ENCODE measurements at regions not wholly inside any gene's neighbourhood (a gene's known extent, or its start where the extent isn't known, plus 50 kb on each side); places are given as distances from the start of the nearest gene placed in this dataset.
A peak's percentile ranks its signal among the peaks of the same experiment; 100 is the strongest.

- no peaks in the 10 kb centered on the region for H3K9me3 ChIP-seq (ENCODE audit: control insufficient read depth, insufficient read depth, low read depth, low read length)
- DNase-seq (ENCODE audit: low read depth, low spot score): no peak
- H3K4me1 ChIP-seq (ENCODE audit: control insufficient read depth, insufficient read depth, low read length): no peaks in the 10 kb centered on the region
- no peak for ATAC-seq
- TF ChIP-seq TCF7L2 (IDR thresholded peaks at IDR 0.05; ENCODE audit: low read depth, low read length) (no peak), REST (IDR thresholded peaks at IDR 0.05; ENCODE audit: insufficient read depth in 1 of 2, low read depth in 2 of 2, low read length in 1 of 2) (no peak), SIN3A (IDR thresholded peaks at IDR 0.05; ENCODE audit: borderline replicate concordance, insufficient read depth, low read depth, low read length) (no peak), POLR2AphosphoS5 (IDR thresholded peaks at IDR 0.05; ENCODE audit: low read depth, low read length) (no peak)
- TF ChIP-seq, protein P1, sequence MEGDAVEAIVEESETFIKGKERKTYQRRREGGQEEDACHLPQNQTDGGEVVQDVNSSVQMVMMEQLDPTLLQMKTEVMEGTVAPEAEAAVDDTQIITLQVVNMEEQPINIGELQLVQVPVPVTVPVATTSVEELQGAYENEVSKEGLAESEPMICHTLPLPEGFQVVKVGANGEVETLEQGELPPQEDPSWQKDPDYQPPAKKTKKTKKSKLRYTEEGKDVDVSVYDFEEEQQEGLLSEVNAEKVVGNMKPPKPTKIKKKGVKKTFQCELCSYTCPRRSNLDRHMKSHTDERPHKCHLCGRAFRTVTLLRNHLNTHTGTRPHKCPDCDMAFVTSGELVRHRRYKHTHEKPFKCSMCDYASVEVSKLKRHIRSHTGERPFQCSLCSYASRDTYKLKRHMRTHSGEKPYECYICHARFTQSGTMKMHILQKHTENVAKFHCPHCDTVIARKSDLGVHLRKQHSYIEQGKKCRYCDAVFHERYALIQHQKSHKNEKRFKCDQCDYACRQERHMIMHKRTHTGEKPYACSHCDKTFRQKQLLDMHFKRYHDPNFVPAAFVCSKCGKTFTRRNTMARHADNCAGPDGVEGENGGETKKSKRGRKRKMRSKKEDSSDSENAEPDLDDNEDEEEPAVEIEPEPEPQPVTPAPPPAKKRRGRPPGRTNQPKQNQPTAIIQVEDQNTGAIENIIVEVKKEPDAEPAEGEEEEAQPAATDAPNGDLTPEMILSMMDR (IDR thresholded peaks at IDR 0.05): no peak
- no peak overlapping the region for H3K4me3 ChIP-seq (ENCODE audit: low read depth in 2 of 2, low read length in 2 of 2)
- peak overlapping the region; percentile 7; the same call in 1 of the 2 replicates for H3K27ac ChIP-seq (ENCODE audit: low read length)
- H3K36me3 ChIP-seq (ENCODE audit: control insufficient read depth, insufficient read depth, low read length): no peaks in the 10 kb centered on the region
- in situ Hi-C loops (cut with HindIII; ENCODE audit: low pct_unique_long_range_greater_than_20kb, low sequenced_read_pairs) (no loop called here), intact Hi-C loops (cut with micrococcal nuclease; ENCODE audit: unreplicated experiment) (no loop called here)
- no peaks in the 10 kb centered on the region for H3K27me3 ChIP-seq (ENCODE audit: control insufficient read depth, insufficient read depth, low read length)
- CTCF ChIA-PET: no interaction called here
- BruUV-seq (replicated peaks): no TSS peak
- POLR2A ChIA-PET: no interaction called here
Measured at GRCh38 chr10:21195252-21195651, 298.1 kb upstream of the NEBL start.

DNA sequence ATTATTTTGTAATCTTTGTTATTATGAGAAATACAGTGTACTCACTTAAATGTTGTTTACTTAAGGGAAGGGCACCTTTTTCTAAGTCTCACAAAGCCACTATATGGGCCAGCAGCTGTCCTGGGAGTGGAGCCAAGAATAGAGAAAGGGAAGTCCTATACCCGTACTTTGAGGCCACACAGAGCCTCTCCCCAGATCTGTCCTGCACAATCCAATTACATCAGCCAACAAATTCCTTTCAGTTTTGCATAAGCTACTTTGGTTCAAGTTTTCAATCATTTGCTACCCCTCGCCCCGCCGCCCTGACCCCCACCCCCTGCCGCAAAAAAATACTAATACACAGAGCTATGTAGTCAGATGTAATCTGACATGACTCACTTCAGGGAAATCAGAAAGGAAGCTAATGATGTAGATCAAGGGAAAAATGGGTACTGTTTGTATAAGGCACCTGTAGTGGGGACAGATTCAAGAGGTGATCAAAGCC is 297.4 kb upstream of the NEBL start:
- Histone ChIP-seq H3K36me3 (ENCODE audit: control insufficient read depth, insufficient read depth, low read length) (no peaks in the 10 kb centered on the region), H3K4me1 (ENCODE audit: control insufficient read depth, insufficient read depth, low read length) (no peaks in the 10 kb centered on the region), H3K9me3 (ENCODE audit: control insufficient read depth, insufficient read depth, low read depth, low read length) (no peaks in the 10 kb centered on the region), H3K27ac (ENCODE audit: low read length) (no peak overlapping the region; the same call in 1 of the 2 replicates), H3K27me3 (ENCODE audit: control insufficient read depth, insufficient read depth, low read length) (no peaks in the 10 kb centered on the region), H3K4me3 (ENCODE audit: low read depth in 2 of 2, low read length in 2 of 2) (no peak overlapping the region)
- no peak for DNase-seq (ENCODE audit: low read depth, low spot score)
- ChIA-PET CTCF (no interaction called here), POLR2A (no interaction called here)
- ATAC-seq: no peak
- no TSS peak for BruUV-seq (replicated peaks)
- intact Hi-C loops (cut with micrococcal nuclease; ENCODE audit: unreplicated experiment) (no loop called here), in situ Hi-C loops (cut with HindIII; ENCODE audit: low pct_unique_long_range_greater_than_20kb, low sequenced_read_pairs) (no loop called here)
- TF ChIP-seq, protein P1 (IDR thresholded peaks at IDR 0.05): no peak
- TF ChIP-seq REST (IDR thresholded peaks at IDR 0.05; ENCODE audit: insufficient read depth in 1 of 2, low read depth in 2 of 2, low read length in 1 of 2): no peak
- TF ChIP-seq TCF7L2 (IDR thresholded peaks at IDR 0.05; ENCODE audit: low read depth, low read length): no peak
- TF ChIP-seq POLR2AphosphoS5 (IDR thresholded peaks at IDR 0.05; ENCODE audit: low read depth, low read length): no peak
- TF ChIP-seq SIN3A (IDR thresholded peaks at IDR 0.05; ENCODE audit: borderline replicate concordance, insufficient read depth, low read depth, low read length): no peak
